Stimulated activated CD8-positive, alpha-beta memory T cell treated with anti-CD3 and anti-CD28 coated beads, Interleukin-12 subunit alpha, Interleukin-12 subunit beta, amount 100 ng/mL, for 1 hour (primary cell): ENCODE measurements at regions not wholly inside any gene's neighbourhood (a gene's known extent, or its start where the extent isn't known, plus 50 kb on each side); places are given as distances from the start of the nearest gene placed in this dataset.

ENCODE experiments used
- DNase-seq: peaks from one replicate; pipeline ENCODE4 v3.0.0-alpha.2; 2020; ENCODE audit warnings: low read depth

DNA sequence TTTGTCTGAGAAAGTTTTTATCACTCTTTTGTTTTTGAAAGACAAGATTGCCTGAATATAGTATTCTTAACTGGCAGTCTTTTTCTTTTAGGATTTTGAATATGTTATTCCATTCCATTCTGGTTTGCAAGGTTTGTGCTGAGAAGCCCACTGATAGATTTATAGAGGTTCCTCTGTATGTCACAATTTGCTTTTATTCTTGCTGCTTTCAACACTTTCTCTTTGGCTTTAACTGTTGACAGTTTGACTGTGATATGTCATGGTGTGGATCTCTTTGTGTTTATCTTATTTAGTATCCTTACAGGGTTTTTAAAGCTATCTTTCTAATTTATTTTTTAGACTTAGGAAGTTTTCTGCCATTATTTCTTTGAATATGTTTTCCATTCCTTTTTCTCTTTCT is 331.2 kb upstream of the ATP11B start:
- DNase-seq = no peak

DNA sequence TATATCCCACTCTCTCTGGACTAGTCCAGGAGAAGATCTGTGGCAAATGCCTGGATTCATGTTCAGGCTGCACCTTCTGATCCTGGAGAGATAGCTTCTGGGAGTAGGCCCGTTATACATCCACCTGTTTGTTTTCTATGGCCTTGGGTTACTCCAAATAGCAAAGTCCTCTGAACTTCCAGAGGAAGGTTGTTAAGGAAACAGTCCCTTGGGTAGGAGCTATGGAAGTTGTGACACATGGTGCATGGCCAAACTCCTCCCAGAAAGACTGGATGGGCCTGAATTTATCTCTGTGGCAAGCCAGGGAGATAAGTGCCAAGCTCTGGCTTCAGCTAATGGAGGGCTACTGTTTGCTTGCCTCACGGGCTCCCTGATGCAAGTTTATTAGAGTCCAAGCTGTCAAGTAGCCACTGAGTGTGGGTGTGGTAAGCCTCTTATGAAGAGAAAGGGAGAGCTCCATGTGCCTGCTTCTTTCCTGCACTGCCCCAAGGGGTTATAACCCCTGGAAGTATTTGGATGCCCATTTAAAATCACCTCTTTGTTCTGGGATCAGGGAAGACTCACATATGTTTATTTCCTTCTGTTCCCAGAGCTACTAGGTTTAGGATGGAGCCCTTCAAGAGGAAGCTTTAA is 328.7 kb upstream of the ATP11B start:
- DNase-seq = no peak

DNA sequence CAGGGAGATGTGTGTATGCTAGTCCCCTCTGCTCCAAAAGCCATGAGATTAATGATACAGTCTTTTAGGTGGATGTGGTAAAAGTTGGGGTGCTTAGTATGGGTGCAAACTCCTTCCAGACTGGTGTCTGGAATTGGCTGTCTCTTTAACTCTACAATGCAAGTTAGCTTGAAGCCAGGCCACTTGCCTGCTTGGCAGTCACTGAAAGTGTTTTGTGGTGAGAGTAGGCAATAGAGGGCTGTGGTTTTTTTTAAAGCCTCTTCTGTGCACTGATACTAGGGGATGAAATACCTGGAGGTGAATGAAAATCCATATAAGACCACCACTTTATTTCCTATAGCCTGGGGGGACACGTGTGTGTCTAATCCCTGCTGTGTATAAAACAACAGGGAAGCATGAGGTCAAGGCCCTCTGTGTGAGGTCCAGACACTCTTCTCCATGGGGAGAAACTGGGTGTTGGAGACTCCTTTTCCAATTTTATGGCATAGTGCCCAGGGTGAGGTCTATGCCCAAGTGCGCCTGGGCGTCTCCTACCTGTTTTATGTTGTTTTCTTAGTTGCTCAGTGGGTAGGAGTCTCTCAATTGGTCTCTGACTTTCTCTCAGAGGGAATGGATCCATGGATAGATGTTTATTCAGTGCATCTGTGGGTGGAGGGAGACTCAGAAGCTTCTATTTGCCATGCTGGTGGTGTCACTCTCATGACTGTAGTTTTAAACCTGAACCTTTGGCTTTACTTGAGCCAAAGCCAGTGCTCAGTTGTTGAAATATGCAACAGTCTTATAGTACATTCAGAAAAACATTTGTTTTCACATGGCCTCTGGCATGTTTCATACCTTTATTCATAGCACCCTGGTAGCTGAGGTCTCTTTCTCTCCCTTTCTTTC is 327.8 kb upstream of the ATP11B start:
- no peak for DNase-seq

DNA sequence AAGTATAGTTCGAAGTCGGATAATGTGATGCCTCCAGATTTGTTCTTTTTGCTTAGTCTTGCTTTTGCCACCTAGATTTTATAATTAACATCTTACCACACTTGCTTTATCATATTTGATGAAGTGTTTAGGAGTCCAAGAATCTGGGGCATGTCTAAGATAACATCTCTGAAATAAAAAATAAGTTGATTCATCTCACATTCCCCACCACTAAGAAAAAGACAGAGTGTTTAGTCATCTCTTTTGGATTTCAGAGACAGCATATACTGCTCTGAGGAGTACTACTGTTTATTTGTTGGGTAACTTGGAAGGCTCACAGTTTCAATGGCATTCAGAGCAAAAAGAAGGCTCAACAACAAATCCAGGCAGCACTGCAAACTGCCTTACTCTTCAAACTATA is 324.2 kb upstream of the ATP11B start:
- no peak for DNase-seq

DNA sequence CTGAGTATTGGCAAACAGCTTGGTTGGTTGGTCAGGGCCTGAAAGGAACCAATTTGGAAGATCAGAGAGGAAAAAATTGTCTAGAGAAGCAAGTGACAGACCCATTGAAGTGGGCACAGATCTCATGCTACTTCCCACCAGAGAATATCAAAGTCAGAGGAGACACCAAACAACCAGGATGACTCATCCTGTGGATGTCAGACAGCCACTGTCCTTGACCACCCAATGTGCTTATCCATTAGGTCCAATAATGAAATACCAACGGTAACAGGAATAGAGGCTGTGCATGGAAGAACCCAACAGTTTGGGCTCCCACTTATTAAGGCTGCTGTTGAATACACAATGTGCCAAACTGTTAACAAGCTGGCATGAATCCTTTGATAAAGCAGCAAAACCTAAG is 323.1 kb upstream of the ATP11B start:
- no peak for DNase-seq

GRCh38 chr3:182473191-182473710 is 320.1 kb upstream of the ATP11B start:
- DNase-seq = no peak

DNA sequence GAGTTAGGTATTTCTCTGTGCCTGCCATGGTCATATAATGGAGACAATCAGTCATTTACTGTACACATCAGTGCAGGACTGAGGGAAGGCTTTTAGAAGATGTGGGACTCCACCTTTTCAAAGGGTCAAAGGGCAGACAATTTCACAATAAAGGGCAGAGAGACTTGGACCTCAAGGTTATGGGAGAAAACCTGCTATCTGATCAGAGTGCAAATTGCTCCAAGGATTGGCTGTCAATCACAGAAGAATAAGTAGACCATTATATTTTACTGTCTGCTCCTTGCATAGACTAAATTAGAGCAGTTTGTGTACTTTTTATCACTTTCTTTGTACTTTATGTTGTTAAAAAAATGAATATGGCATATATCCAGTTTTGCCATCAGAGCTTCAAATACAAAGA is 314.9 kb upstream of the ATP11B start:
- no peak for DNase-seq

GRCh38 chr3:182479419-182480336 is 313.6 kb upstream of the ATP11B start:
- no peak for DNase-seq

DNA sequence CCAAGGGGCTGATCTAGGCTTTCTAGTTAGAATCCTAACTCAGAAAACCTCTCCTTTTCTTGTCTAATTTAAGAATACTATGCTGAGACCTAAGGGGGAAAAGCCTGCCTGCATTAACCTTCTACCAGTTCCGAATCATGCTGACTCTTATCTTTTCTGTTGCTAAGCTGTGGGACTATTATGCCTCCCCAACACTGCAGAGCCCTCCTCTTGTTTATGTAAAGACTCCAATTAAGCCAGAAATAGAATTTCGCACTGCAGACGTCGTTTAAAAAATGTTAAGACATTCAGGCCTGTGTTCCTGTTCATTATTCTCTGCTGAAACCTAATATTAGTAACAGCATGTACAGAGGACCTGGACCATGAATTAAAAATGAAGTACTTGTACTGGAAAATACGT is 310.6 kb upstream of the ATP11B start:
- DNase-seq = no peak

DNA sequence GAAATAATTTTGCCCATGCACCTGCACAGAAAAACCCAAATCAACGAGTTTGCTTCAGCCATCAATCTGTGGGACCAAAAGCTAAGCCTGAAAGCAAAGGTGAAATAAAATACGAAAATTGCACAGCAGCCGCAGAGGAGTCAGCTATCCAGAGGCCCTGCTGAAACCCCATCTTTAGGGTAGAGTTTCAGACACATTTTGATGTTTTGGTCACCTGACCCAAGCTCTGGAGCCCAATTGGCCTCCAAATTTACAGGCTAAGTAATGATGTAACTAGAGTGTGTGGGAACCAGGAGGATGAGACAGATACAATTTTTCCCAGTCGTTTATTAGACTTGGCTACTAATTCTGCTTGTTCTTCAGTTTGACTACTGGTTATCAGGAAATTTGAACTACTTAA is 308.6 kb upstream of the ATP11B start:
- DNase-seq = no peak

DNA sequence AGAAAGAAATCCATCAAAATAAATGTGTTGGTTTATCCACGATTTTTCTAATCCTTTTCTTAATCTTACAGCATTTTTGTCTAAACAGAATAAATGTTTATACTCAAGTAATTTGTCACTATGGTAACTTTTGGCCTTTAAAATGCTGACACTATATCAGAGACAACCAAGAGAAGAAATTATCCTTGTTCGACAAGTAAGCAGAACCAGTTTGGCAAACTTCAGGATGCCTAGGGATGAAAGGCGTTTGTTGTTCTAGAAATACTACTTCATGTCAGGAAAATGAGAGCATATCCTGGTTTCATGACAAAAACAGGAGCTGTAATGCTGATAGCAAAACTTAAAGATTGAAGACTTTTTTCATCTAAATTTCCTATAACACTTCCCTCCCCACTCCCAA is 308.0 kb upstream of the ATP11B start:
- DNase-seq = no peak

DNA sequence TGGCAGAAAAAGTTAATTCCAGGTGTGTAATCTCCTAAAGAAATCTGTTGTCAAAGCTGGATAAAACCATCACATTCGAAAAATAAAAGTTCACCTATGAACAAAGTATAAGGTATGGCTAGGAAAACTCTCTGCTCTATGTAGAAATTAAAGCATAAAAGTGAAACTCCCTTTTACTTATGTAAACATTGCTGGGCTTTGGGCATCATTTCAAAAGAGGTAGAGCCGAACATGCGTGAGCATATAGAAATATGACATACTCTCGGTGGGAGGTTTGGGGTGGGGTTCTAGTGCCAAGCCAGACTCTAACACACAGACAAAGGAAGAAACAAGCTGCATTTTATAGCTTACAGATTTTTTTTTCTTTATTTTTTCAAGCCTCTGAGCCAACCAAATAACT is 306.8 kb upstream of the ATP11B start:
- DNase-seq = no peak

- DNase-seq = no peak
Measured at GRCh38 chr3:182487143-182487542, 306.2 kb upstream of the ATP11B start.

GRCh38 chr3:182487611-182488010 is 305.7 kb upstream of the ATP11B start:
- DNase-seq = no peak

- DNase-seq = no peak
Measured at GRCh38 chr3:182490596-182491491, 302.5 kb upstream of the ATP11B start.

GRCh38 chr3:182491577-182491976 is 301.7 kb upstream of the ATP11B start:
- no peak for DNase-seq

DNA sequence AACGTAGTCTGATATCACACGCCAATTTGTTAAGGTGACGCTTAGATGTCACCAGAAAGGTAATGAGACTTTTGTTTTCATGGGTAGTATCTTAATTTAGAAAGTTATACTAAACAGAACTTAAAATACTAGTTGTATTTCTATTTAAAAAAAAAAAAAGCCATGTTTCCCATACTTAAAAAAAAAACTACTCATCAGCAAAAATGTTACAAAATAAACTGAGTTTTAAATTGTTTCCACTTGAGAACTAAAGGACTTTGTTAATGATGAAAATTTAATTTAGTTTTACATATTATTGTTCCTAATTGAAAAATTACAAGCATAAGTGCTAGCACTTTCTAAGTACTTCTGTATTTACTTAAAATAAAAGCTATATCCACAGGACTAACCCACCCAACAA is 300.8 kb upstream of the ATP11B start:
- no peak for DNase-seq

GRCh38 chr3:182500289-182500688 is 293.0 kb upstream of the ATP11B start:
- no peak for DNase-seq

DNA sequence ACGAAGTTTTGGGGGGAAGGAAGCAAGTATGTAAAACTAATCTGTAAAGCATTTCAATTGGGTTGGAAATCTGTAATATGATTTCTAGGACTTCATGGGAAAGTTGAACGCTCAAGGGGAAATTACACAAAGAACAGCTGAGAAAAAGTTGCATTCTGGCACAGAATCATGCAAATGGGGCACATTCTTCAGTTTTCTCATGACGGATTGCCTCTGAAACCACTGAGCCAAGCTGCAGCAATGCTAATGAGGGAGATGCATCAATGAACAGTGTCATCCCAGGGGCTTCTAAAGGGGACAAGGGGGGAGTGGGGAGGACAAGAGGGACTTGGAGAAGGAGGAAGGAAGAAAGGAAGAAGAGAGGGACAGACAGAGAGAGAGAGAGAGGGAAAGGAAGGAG is 291.4 kb upstream of the ATP11B start:
- no peak for DNase-seq

DNA sequence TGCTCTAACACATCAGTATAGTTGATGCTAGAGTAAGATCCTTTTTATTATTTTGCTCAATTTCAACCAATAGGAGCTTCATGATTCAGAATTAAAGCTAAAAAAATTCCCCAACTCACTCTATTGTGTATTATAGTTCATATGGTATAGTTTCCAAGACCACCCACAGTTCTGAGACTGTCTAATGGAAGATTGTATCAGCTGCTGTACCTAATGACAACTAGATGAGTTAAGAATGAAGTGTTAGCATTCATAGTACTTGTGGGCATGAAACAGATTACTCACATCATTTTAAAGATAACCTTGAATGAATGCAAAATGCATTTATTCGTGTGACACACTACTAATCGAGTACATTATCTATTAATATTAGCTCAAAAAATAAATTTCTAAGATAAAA is 289.9 kb upstream of the ATP11B start:
- no peak for DNase-seq

DNA sequence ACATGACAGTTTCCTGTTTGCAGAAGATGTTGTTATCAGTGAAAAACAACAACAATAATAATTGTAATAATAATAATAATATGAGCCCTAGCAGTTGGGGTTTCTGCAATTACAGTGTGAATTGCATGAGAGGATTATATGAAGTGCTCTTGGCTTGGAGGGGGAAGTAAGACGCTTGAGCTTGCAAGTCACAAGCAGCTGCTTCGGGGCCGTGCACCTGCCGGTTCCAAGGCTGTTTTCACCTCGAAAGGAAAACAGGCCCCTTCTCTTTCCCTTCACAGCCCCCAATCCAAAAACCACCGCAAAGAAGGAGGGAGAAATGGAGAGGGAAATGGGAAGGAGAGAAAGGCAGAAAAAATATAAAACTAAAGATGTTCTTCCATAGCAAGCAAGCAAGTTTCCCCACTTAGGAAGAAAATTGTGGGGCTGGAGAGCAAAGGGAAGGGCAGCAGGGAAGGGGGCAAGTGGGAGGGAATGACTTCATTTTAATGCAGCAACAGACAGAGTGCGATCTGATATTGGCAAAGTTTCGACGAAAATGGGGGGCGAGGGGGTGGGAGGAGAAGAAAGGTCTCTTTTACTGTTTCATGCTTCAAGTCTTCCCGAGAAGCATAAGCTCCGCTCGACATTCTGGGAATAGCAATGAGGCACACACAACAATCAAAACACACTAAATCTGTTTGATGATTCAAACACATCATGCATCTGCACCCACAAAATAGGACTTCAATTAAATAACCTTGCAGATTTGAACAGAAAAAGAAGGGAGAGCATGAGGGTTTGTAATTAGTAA is 284.2 kb upstream of the ATP11B start:
- DNase-seq = no peak
